GM03348 (cell line): ENCODE measurements at regions not wholly inside any gene's neighbourhood (a gene's known extent, or its start where the extent isn't known, plus 50 kb on each side); places are given as distances from the start of the nearest gene placed in this dataset.
A peak's percentile ranks its signal among the peaks of the same experiment; 100 is the strongest.
"Not testable (repeated sequence)": the region's sequence is repeated elsewhere in the genome, so short reads cannot be mapped to it uniquely, and the experiment has no call there.

Experiments used
- DNase-seq: peaks from one replicate; pipeline ENCODE4 v3.0.0; 2012; ENCODE audit warnings: low spot score

DNA sequence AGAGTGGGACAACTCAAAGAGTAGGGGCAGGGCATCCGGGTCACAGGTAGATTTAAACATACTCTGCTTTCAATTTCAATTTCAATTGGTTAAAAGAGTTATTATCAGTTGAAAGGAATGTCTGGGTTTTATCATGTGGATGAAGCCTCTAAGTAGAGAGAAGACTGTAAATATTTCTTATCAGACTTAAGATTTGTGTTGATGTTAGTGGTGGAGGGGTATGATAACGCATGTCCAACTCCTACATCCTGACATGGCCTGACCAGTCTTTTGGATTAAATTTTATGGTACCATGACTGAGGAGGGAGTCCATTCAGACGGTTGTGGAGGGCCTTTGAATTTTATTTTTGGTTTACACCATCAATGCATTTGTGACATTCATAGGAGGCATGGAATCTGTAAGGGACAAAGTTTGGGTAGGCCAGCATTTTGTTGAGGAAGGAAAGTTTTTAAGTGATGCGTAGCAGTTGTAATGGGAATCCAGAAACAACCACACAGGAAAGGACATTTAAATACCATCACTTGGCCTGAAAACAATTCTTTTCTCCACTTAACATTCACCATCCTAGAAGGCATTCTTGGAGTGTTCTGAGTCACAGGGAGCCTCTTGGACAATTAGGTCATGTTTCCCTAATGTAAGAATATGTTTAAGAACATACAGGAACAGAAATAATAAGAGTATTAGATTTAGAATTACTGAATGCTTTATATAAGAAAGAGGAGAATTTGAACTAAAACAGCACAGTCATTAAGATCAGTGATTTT lies 371.9 kb downstream of the ATP23 start:
- peak; percentile 72 for DNase-seq

DNA sequence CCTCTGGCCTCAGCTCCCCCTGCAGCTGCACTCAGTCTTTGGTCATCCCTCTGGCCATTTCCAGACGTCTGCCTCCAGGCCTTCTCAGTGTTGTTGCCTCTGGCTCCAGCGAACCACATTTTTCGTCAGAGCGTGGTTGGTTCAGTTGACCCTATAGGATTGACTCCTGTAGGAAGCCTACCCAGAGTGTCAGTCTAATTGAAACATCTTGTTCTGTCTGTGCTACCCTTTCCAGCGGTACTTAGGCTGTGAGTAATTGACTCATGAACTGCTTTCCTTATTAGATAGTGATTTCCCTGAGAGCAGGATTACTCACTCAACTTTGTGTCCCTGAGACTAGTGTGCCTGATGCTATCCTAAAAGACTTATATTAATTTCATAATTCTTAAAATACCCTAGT lies 373.2 kb downstream of the ATP23 start:
- DNase-seq = peak; percentile 37

- DNase-seq = no peak
These were observed 375.6 kb downstream of the ATP23 start for GRCh38 chr12:58316926-58317325.

DNA sequence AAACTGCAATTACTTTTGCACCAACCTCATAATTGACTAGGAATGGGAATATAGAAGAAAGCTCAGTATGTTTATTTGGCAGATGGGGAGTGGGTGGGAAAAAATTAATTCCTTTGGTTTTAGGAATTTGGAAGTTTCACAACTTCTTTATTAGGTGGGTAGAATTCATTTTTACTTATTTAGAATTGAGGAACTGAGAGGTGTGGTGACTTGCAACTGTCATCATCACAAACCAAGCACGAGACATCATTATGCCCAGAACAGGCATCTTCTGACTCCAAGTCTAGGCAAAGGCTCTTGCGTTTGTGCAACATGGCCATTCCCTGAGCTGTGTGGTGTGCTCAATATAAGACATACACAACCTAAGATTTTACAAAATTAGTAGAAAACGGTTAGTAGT lies 380.0 kb downstream of the ATP23 start:
- no peak for DNase-seq

DNA sequence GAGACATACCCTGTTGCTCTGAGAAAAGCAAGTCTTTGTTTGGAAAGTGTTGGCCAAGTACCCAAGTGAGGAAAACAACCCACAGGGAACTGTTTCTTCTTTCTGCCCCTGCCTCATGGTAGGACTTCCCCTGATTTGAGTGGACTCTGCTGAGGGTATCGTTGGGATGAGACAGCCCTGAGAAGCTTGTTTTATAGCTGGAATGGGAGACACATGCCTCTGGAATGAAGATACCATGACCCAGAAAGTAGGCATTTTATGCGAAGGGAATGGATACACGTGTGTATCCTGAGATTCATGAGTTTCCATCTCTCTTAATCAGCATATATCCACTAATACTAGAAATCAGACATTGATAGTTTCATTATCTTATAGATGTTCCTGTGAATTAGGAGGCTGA lies 382.3 kb downstream of the ATP23 start:
- no peak for DNase-seq

DNA sequence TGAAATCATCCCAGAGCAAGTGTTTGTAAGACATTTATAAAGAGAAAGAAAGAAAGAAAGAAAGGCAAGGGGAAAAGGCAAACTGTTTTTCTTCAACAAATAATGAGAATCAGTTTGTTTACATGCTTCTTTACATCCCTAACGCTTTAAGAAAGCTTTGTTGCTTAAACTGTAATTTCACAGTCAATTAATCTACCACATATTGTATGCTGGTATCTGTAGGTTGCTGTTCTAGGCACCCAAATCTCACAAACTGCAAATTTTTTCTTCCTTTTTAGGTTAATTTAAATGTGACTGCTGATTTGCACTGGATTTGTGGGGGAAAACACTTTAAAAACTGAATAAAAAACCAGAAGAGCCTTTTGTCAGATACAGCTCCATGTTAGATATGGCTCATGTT lies 384.2 kb downstream of the ATP23 start:
- DNase-seq = no peak

GRCh38 chr12:58326534-58326933 lies 385.2 kb downstream of the ATP23 start:
- no peak for DNase-seq

GRCh38 chr12:58336581-58337242 lies 395.3 kb downstream of the ATP23 start:
- peak; percentile 54 for DNase-seq

DNA sequence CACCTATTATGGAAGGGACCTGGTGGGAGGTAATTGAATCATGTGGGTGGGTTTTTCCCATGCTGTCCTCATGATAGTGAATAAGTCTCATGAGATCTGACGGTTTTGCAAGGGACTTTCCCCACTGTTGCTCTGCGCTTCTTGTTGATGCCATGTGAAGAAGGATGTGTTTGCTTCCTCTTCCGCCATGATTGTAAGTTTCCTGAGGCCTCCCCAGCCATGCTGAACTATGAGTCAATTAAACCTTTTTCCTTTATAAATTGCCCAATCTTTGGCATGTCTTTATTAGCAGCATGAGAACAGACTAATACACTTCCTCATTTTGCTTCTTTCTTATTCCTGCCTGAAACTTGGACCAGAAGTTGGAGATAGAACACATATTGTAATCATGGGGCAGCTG lies 396.2 kb downstream of the ATP23 start:
- not testable (repeated sequence) for DNase-seq

DNA sequence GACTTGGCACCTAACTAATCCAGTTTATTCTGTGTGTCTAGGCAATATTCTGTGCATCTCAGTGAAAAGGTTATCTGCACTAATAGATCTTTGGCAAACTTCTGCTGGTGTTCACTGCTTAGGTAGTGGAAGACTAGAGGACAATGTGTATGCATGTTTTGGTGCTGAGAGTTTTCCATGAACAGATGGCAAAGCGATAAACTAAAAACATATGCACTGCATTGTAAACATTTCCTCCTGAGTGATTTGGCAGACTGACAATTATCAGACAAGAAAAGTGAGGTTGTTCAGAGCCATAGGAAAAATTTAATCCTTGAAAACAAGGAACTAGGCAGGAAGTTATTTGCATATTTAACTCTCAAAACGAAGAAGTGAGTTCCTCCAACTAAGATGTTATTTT lies 400.4 kb downstream of the ATP23 start:
- no peak for DNase-seq

DNA sequence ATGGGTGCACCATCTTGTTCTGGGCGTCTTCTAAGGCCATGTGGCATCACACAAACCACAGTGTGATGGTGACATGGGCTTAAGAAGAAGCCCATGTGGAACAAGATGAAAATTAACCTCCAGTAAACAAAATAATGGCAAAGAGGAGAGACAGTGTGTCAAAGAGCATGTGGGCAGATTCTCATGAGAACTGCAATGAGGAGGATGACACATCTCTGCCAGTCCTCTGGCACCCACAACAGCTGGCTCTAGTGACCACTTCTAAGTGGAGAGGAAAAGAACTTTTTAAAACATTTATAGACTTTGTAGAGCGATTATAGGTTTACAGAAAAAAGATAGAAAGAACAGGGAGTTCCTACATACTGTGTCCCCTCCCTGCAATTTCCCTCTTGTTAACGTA lies 401.4 kb downstream of the ATP23 start:
- no peak for DNase-seq

- DNase-seq = peak; percentile 64
These were observed 404.8 kb downstream of the ATP23 start for GRCh38 chr12:58346032-58346632.

DNA sequence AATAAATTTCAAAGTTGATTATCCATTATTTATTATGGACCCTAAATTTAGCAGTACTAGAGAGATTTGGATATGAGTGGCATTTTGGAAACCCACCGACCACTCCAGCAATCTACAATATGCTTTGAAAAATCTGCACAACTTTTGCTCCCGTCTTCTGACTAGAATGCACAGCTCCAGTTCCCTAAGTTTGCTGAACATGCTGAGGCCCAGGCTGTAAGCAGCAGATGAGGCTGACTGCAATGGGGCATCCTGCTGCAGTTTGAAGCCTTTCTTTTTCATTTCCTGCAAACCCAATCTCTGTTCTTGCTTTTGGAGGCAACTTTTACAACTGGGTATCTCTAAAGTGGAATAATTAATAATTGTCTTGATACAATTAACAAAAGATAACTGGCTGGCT lies 405.8 kb downstream of the ATP23 start:
- DNase-seq = no peak

GRCh38 chr12:58347691-58348090 lies 406.3 kb downstream of the ATP23 start:
- DNase-seq = no peak

- DNase-seq = no peak
These were observed 407.8 kb downstream of the ATP23 start for GRCh38 chr12:58349161-58349560.

DNA sequence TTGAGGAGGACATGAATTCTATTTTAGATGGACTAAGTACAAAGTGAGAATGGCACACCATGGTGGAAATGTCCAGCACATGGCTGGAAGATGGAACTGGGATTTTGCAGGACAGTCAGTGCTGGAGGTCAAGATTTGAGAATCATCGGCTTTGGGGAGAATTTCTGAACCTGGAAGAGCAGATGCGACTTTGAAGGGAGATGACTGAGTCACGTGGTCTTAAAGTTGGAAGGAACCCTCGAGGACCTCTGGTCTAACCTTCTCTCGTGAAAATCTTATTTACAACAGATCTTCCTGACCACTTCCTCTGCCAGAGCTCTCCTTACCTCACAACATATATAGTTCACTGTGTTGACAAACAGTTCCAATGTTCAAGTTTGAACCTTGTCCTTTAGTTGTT lies 415.4 kb downstream of the ATP23 start:
- no peak for DNase-seq

- no peak for DNase-seq
These were observed 416.1 kb downstream of the ATP23 start for GRCh38 chr12:58357511-58357910.

GRCh38 chr12:58358369-58358768 lies 417.0 kb downstream of the ATP23 start:
- DNase-seq = no peak

DNA sequence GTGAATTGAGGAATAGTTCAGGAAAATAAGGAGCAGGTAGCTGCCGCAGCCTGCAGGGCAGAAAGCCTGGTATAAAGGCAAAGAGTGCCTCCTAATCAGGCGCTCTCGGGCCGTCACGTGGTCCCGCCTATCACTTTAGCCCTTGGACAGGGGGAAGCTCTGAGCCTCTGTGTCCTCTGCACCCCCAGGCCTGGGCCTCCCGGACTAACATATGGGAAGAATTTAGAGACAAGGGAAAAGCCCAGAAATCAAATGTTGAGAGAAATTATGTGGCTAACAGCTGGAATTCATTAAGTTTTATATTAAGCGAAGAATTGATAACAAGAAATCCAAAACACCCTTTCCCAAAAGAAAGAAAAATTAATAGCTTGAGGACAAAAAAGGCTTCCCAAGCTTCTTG lies 417.7 kb downstream of the ATP23 start:
- peak; percentile 42 for DNase-seq

DNA sequence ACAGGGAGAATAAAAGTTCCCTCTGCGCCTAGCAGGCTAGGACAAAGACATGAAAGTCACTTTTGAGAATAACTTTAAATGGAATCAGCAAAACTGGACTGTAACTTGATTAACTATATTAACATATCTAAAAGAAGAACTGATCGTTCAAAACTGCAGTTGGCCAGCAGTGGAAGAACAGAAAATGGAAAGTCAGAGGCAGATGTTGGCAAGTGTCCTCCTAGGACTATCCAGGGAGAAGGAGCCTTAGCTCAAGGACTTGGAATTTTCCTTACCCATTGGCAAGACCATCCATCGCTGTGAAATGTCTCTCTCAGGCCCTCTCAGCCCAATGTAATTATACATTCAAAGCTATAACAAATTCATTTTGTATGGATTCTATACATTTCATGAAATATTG lies 419.7 kb downstream of the ATP23 start:
- DNase-seq = no peak

DNA sequence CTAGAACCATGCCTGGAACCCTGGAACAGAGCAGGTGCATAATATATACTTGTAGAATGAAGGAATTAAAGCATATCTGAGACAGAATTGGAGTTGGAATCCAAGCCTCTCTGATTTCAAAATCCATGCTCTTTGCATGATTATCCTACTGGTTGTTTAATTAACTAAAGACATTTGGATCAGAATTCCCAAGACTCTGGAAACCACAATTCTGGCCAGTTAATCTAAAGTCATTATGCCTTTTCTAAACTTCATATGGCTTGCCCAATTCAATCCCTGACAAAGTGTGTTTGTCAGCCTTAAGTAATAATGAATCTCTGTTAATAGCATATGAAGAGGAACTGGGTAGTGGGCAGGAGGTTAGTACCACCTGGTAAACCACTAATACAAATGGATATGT lies 422.6 kb downstream of the ATP23 start:
- no peak for DNase-seq

DNA sequence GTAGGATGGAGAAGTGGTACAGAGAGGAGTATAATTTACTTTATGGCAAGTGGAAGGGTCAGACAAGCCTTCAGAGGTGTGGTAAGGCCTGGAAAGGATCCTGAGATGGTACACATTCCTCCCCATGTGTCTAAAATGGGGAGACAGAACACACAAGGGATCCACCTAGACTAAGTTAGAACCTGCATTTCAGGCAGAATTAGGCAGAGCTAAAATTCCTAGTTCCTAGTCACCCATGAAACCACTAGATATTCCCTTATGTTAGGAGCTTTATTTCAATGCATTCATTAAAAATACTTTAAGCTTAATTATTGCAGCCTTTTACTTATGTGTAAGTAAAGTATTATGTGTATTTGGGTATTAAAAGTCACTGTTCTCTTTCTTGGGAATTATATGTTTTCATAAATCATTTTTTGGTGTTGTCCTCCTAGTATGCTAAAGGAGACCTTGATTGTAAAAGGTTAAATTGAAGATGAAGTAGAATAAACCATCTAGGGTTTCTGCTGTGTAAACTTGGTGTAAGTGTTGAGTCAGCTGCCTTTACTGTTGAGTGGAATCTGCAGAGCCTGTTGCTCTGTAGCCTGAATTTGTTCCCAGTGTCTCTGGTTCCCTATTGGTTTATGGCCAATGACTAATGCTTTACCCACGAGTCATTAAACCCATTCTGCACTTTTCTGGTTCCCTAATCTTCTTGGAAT lies 423.2 kb downstream of the ATP23 start:
- peak; percentile 88 for DNase-seq

DNA sequence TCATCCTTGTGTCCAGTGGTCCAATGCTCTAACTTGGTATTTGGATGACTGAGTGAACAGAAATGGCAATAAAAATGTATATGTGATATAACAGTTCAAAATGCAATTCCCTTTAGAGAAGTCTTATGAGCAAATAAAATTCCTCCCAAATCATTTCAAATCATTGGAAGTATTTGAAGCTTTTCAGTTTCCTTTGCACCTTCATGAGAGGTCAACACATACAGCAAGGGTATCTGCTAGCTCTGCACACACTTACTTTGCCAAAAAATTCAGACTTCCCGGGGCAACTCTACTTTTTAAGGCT lies 423.7 kb downstream of the ATP23 start:
- no peak for DNase-seq
